Mesothelial cell of epicardium (in vitro differentiated cells): ENCODE measurements at regions not wholly inside any gene's neighbourhood (a gene's known extent, or its start where the extent isn't known, plus 50 kb on each side); places are given as distances from the start of the nearest gene placed in this dataset.

Source experiments
- DNase-seq, 2 experiments: peaks; one replicate each; pipeline ENCODE4 v3.0.0; 2021; ENCODE audit warnings: low spot score in 2 of 2; ENCODE audit not compliant: unreplicated experiment in 2 of 2
- H3K27ac Mint-ChIP-seq: 2 replicates; pipeline ENCODE4 v1.8.0; 2021; ENCODE audit warnings: mixed read lengths
- H3K27me3 Mint-ChIP-seq: 2 replicates; pipeline ENCODE4 v1.8.0; 2021; ENCODE audit warnings: low read depth, mixed read lengths
- H3K36me3 Mint-ChIP-seq: 2 replicates; pipeline ENCODE4 v1.8.0; 2021; ENCODE audit warnings: mixed read lengths
- H3K4me1 Mint-ChIP-seq: 2 replicates; pipeline ENCODE4 v1.8.0; 2021; ENCODE audit warnings: mixed read lengths
- H3K4me3 Mint-ChIP-seq: 2 replicates; pipeline ENCODE4 v1.8.0; 2021; ENCODE audit warnings: mild to moderate bottlenecking, moderate library complexity, mixed read lengths
- H3K9me3 Mint-ChIP-seq: 2 replicates; pipeline ENCODE4 v1.8.0; 2021; ENCODE audit warnings: mixed read lengths
- TF ChIP-seq, protein P1 (sequence below): fragments of 200-600 bp; sonication (generic); IDR thresholded peaks from one replicate; pipeline ENCODE4 v1.5.0; 2021; ENCODE audit warnings: antibody characterized with exemption; ENCODE audit not compliant: unreplicated experiment

DNA sequence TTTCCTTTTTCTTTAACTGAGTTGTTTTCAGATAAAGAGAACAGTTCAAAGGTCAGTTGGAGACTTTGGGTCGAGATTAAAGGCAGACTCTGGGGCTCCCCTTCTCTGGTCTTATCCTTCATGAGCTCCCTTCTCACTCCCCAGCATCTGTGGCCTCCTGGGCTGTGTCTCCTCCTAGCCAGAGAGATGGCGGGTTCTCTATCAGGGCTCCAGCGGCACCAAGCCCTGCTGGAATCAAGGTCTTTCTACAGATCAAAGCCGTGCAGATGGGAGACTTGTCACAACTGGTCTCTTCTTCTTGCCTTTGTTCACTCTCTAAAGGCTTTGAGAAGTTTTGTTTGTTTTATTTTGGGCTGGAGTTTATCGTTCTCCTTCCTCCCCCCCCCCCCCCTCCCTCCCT is 373.7 kb upstream of the C1orf174 start:
- no peaks in the 10 kb centered on the region for H3K36me3 Mint-ChIP-seq
- H3K4me1 Mint-ChIP-seq, result no peaks in the 10 kb centered on the region
- peaks cover 11% of the 10 kb centered on the region for H3K27me3 Mint-ChIP-seq
- TF ChIP-seq, protein P1, sequence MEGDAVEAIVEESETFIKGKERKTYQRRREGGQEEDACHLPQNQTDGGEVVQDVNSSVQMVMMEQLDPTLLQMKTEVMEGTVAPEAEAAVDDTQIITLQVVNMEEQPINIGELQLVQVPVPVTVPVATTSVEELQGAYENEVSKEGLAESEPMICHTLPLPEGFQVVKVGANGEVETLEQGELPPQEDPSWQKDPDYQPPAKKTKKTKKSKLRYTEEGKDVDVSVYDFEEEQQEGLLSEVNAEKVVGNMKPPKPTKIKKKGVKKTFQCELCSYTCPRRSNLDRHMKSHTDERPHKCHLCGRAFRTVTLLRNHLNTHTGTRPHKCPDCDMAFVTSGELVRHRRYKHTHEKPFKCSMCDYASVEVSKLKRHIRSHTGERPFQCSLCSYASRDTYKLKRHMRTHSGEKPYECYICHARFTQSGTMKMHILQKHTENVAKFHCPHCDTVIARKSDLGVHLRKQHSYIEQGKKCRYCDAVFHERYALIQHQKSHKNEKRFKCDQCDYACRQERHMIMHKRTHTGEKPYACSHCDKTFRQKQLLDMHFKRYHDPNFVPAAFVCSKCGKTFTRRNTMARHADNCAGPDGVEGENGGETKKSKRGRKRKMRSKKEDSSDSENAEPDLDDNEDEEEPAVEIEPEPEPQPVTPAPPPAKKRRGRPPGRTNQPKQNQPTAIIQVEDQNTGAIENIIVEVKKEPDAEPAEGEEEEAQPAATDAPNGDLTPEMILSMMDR, result no peak
- peaks cover 24% of the 10 kb centered on the region for H3K9me3 Mint-ChIP-seq
- no peak for DNase-seq
- H3K4me3 Mint-ChIP-seq, result no peak overlapping the region
- no peak overlapping the region for H3K27ac Mint-ChIP-seq

DNA sequence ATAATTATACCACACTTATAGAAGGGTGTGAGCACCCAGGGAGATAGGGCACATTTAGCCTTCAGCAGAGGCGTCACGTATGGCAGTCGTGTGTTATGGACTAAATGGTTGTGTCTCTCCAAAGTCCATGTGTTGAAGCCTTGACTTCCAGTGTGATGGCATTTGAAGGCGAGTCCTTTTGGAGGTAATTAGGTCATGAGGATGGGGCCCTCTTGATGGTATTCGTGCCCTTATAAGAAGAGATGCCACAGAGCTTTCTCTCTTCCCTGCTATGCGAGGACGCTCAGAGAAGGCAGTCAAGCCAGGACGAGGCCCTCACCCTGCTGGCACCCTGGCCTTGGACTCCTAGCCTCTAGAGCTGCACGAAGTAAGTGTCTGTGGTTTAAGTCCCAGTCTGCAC is 375.0 kb upstream of the C1orf174 start:
- TF ChIP-seq, protein P1, result no peak
- peaks cover 11% of the 10 kb centered on the region for H3K27me3 Mint-ChIP-seq

DNA sequence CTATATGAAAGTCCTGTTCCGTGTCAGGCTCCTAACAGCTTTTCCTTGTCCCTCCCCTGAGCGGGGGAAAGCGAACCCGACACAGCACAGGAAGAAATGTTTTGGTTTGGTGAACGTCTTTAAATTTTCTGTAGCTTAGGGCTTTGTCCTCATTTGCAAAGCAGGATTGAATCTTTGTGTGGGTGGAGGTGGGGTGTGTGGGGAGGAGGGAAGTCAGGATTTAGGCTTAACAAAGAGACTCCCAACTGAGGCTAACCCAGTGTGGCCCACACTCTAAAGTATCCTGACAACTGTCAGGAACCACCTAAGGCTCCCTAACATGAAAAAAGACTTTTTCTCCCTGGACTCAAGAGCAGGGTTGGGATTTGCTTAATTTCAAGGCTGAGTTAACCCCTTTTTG is 376.2 kb upstream of the C1orf174 start:
- Mint-ChIP-seq H3K4me3 (no peak overlapping the region), H3K27me3 (peaks cover 11% of the 10 kb centered on the region), H3K9me3 (peaks cover 43% of the 10 kb centered on the region), H3K36me3 (no peaks in the 10 kb centered on the region), H3K27ac (no peak overlapping the region), H3K4me1 (no peaks in the 10 kb centered on the region)
- DNase-seq, result no peak
- TF ChIP-seq, protein P1, result no peak

More for the DNA sequence above, 375.0 kb upstream of the C1orf174 start:
- Mint-ChIP-seq H3K4me3 (no peak overlapping the region), H3K9me3 (peaks cover 34% of the 10 kb centered on the region), H3K36me3 (no peaks in the 10 kb centered on the region), H3K27ac (no peak overlapping the region), H3K4me1 (no peaks in the 10 kb centered on the region)
- no peak for DNase-seq

DNA sequence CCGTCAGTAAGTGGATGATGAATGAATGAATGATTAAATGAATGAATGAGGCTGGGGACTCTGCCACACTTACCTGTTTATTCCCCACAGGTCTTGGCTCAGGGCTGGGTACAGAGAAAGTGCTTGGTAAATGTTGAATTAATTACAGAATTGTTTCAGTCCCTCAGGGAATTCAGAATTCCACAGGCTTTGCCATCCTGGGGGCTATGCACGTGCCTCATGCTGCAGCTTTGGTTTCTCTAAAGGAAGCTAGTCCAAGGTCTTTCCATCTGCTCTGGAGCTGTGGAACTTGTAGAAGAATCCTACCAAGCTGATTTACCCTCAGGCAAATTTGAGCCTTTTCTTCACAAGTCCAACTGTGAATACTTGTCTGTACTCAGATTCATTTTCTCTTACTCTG is 376.8 kb upstream of the AJAP1 start:
- TF ChIP-seq, protein P1, result no peak
- Mint-ChIP-seq H3K27ac (no peak overlapping the region), H3K4me3 (no peak overlapping the region), H3K9me3 (peaks cover 54% of the 10 kb centered on the region), H3K27me3 (peaks cover 8% of the 10 kb centered on the region), H3K36me3 (no peaks in the 10 kb centered on the region), H3K4me1 (no peaks in the 10 kb centered on the region)
- no peak for DNase-seq

DNA sequence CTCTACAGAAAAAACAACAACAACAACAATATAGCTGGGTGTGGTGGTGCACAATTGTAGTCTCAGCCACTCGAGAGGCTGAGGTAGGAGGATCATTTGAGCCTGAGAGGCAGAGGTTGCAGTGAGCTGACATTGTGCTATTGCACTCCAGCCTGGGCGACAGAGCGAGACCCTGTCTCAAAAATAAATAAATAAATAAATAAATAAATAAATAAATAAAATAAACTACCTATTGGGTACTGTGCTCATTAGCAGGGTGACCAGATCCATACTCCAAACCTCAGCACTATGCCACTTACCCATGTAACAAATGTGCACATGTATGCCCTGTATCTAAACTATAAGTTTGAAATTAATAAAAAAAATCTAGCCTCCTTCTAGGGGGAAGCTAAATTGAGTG is 369.4 kb upstream of the AJAP1 start:
- DNase-seq, result no peak
- TF ChIP-seq, protein P1, result no peak
- Mint-ChIP-seq H3K9me3 (peaks cover 78% of the 10 kb centered on the region), H3K36me3 (no peaks in the 10 kb centered on the region), H3K27me3 (no peaks in the 10 kb centered on the region), H3K4me3 (no peak overlapping the region), H3K27ac (no peak overlapping the region), H3K4me1 (no peaks in the 10 kb centered on the region)

DNA sequence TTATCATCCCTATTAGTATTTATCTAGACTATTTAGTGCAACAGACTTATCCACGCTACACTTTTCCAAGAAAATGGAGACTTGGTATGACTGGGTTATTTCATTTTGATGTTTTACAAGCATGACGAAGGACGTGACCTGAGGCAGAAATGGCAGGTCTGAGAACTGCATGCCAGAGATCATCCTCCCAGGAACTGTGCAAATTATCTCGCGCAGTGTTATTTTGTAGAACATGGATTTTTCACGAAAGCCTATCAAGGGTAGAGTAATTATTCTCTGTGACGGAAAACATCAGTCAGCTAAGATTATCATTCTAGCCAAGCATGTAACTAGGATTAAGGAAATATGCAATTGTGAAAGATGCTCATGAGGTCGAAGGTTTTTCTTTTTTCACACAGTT is 361.5 kb upstream of the AJAP1 start:
- Mint-ChIP-seq H3K36me3 (no peaks in the 10 kb centered on the region), H3K9me3 (peaks cover 88% of the 10 kb centered on the region)

More for the DNA sequence above, 361.5 kb upstream of the AJAP1 start:
- Mint-ChIP-seq H3K27ac (no peak overlapping the region), H3K4me3 (no peak overlapping the region), H3K4me1 (no peaks in the 10 kb centered on the region), H3K27me3 (no peaks in the 10 kb centered on the region)
- TF ChIP-seq, protein P1, result no peak
- no peak for DNase-seq
